ENCODE measurements at regions not wholly inside any gene's neighbourhood (a gene's known extent, or its start where the extent isn't known, plus 50 kb on each side); places are given as distances from the start of the nearest gene placed in this dataset.

- no peak overlapping the region for H3K4me3 Mint-ChIP-seq (ENCODE audit: low read depth)
- no peak for TF ChIP-seq CTCF (IDR thresholded peaks at IDR 0.05; ENCODE audit: unreplicated experiment)
- DNase-seq (ENCODE audit: low spot score, unreplicated experiment), result no peak
- no peaks in the 10 kb centered on the region for H3K9me3 Mint-ChIP-seq (ENCODE audit: low read depth)
- H3K27me3 Mint-ChIP-seq, result peaks cover 92% of the 10 kb centered on the region
- H3K27ac Mint-ChIP-seq, result no peak overlapping the region
- H3K36me3 Mint-ChIP-seq (ENCODE audit: insufficient read depth), result no peaks in the 10 kb centered on the region
- peaks cover 19% of the 10 kb centered on the region for H3K4me1 Mint-ChIP-seq (ENCODE audit: low read depth)
Measured at GRCh38 chr15:70200511-70201424, 103.1 kb upstream of the TLE3 start.

GRCh38 chr15:70199540-70200410, 102.1 kb upstream of the TLE3 start:
- Mint-ChIP-seq H3K9me3 (ENCODE audit: low read depth) (no peaks in the 10 kb centered on the region), H3K27ac (no peak overlapping the region), H3K36me3 (ENCODE audit: insufficient read depth) (no peaks in the 10 kb centered on the region), H3K4me1 (ENCODE audit: low read depth) (peaks cover 21% of the 10 kb centered on the region), H3K27me3 (peaks cover 91% of the 10 kb centered on the region), H3K4me3 (ENCODE audit: low read depth) (no peak overlapping the region)
- no peak for DNase-seq (ENCODE audit: low spot score, unreplicated experiment)
- TF ChIP-seq CTCF (IDR thresholded peaks at IDR 0.05; ENCODE audit: unreplicated experiment), result no peak

GRCh38 chr15:70199124-70199482, 101.4 kb upstream of the TLE3 start:
- Mint-ChIP-seq H3K27ac (no peak overlapping the region), H3K9me3 (ENCODE audit: low read depth) (no peaks in the 10 kb centered on the region), H3K27me3 (peaks cover 91% of the 10 kb centered on the region), H3K36me3 (ENCODE audit: insufficient read depth) (no peaks in the 10 kb centered on the region), H3K4me3 (ENCODE audit: low read depth) (no peak overlapping the region), H3K4me1 (ENCODE audit: low read depth) (peaks cover 21% of the 10 kb centered on the region)
- TF ChIP-seq CTCF (IDR thresholded peaks at IDR 0.05; ENCODE audit: unreplicated experiment), result no peak
- no peak for DNase-seq (ENCODE audit: low spot score, unreplicated experiment)

- Mint-ChIP-seq H3K27ac (no peak overlapping the region), H3K4me3 (ENCODE audit: low read depth) (no peak overlapping the region)
Measured at GRCh38 chr15:70198441-70199123, 100.9 kb upstream of the TLE3 start.

More at GRCh38 chr15:70198441-70199123, 100.9 kb upstream of the TLE3 start:
- no peak for TF ChIP-seq CTCF (IDR thresholded peaks at IDR 0.05; ENCODE audit: unreplicated experiment)
- no peaks in the 10 kb centered on the region for H3K36me3 Mint-ChIP-seq (ENCODE audit: insufficient read depth)
- DNase-seq (ENCODE audit: low spot score, unreplicated experiment), result no peak
- H3K9me3 Mint-ChIP-seq (ENCODE audit: low read depth), result no peaks in the 10 kb centered on the region
- peaks cover 21% of the 10 kb centered on the region for H3K4me1 Mint-ChIP-seq (ENCODE audit: low read depth)
- H3K27me3 Mint-ChIP-seq, result peaks cover 91% of the 10 kb centered on the region

Data from progenitor cell of endocrine pancreas (in vitro differentiated cells).